Epithelial cell of proximal tubule (primary cell): ENCODE measurements at regions not wholly inside any gene's neighbourhood (a gene's known extent, or its start where the extent isn't known, plus 50 kb on each side); places are given as distances from the start of the nearest gene placed in this dataset.
"Not testable (repeated sequence)": the region's sequence is repeated elsewhere in the genome, so short reads cannot be mapped to it uniquely, and the experiment has no call there.

Source experiments
- DNase-seq: peaks from one replicate; pipeline ENCODE4 v3.0.0-alpha.2; 2011; ENCODE audit warnings: low read depth
- H3K4me3 ChIP-seq: 2 replicates; pipeline ENCODE4 v1.5.1; 2011; ENCODE audit warnings: low read depth, mild to moderate bottlenecking, low read length
- TF ChIP-seq, protein P1 (sequence below): conservative IDR thresholded peaks from 2 replicates; pipeline ENCODE4 v1.5.1; 2012; ENCODE audit warnings: low read depth, mild to moderate bottlenecking, low read length

DNA sequence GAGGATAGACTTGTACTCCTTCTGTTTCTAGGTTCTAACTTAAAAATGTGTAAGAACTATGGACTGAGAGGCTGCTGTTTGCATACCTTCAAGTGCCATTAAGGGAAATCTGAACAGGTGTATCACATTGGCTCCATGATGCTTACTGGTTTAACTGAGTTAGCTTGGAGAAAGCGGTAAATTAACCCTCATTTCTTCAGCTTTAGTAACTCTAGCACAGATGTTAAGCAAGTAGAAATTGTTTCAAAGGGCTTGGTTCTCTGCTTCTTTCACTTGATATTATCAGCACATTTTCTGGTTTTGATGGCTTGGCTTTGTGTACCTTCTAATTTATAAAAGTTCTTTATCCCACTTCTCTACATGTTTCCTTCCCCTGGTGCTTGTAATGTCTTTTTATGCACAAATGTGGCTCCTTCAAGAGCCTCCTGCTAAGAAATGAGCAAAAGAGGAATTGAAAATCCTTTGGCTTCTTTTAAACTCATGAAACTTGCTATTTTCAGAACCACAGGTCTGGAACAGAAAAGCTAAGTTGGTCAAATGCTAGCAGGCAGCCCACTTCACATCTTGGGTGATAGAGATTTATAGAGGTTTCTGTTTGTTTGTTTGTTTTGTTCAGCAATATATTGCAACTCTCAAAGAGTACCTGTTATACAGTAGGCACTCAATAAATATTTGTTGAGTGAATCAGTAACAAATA is 249.9 kb upstream of the THUMPD2 start:
- TF ChIP-seq, protein P1, sequence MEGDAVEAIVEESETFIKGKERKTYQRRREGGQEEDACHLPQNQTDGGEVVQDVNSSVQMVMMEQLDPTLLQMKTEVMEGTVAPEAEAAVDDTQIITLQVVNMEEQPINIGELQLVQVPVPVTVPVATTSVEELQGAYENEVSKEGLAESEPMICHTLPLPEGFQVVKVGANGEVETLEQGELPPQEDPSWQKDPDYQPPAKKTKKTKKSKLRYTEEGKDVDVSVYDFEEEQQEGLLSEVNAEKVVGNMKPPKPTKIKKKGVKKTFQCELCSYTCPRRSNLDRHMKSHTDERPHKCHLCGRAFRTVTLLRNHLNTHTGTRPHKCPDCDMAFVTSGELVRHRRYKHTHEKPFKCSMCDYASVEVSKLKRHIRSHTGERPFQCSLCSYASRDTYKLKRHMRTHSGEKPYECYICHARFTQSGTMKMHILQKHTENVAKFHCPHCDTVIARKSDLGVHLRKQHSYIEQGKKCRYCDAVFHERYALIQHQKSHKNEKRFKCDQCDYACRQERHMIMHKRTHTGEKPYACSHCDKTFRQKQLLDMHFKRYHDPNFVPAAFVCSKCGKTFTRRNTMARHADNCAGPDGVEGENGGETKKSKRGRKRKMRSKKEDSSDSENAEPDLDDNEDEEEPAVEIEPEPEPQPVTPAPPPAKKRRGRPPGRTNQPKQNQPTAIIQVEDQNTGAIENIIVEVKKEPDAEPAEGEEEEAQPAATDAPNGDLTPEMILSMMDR = no peak
- no peak for DNase-seq
- H3K4me3 ChIP-seq = no peak overlapping the region

DNA sequence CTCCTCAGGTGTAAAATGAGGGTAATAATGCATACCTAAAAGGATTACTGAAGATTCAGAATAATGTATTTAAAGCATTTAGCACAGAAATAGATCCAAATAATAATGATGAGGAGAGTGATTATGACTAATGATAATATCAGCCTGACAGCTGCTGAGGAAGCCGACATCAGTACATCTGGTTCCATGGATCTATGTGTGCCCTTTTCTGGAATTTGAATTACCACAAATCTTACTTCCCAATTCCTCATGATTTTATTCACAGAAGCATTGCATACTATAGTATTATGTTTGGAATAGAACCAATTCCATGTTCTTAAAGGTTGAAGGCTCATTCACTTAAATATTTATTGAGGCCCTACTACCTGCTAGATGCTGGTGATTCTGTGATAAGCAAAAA is 248.9 kb upstream of the THUMPD2 start:
- no peak overlapping the region for H3K4me3 ChIP-seq
- TF ChIP-seq, protein P1 = no peak
- DNase-seq = no peak

DNA sequence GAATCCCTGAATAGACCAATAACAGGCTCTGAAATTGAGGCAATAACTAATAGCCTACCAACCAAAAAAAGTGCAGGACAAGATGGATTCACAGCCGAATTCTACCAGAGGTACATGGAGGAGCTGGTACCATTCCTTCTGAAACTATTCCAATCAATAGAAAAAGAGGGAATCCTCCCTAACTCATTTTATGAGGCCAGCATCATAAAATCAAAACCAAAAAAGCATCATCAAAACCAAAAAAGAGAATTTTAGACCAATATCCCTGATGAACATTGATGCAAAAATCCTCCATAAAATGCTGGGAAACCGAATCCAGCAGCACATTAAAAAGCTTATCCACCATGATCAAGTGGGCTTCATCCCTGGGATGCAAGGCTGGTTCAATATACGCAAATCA is 246.2 kb upstream of the THUMPD2 start:
- H3K4me3 ChIP-seq, DNase-seq: not testable (repeated sequence)

DNA sequence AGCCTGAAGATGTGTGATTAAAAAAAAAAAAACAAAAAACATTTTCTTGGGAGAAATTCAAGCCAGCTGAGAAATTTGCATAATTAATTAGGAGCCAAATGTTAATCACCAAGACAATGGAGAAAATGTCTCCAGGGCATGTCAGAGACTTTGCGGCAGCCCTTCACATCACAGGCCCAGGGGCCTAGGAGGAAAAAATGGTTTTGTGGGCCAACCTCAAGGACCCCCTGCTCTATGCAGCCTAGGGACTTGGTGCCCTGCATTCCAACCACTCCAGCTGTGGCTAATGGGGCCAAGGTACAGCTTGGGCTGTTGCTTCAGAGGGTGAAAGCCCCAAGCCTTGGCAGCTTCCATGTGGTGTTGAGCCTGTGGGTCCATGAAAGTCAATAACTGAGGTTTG is 241.9 kb upstream of the THUMPD2 start:
- no peak for DNase-seq
- H3K4me3 ChIP-seq = no peak overlapping the region
- TF ChIP-seq, protein P1 = no peak

DNA sequence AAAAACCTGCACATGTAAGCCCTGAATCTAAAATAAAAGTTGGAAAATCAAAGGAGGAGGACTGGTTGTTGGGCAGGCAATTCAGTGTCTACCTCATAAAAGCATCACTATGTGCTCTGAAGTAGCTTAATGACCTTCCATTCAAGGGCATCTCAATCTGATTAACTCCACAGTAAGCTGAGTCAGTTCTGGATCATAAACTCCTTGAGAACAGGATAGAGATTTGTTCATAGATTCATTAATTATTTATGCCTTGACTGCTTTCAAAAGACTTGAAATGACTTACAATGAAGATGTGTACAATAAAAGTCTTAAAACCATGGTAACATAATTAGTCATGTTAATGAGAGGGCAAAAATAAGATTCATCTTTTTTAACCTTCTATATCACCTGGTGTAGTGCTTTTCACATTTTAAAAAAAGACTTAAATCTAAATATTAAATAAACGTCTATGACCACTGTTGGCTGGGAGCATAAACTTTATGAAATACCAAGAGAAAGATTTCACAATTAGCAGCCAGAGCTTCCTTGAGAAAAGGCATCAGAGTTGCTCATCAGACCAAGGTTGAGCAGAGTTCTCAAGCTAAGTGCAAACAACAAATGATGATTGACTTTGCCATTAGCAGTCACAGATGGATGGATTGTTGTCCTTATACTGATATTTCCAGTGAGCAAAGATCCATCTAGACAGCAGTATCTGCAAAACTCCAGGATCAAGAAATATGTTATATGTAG is 237.3 kb upstream of the THUMPD2 start:
- TF ChIP-seq, protein P1 = no peak
- peak; percentile 26 for DNase-seq
- H3K4me3 ChIP-seq = no peak overlapping the region

DNA sequence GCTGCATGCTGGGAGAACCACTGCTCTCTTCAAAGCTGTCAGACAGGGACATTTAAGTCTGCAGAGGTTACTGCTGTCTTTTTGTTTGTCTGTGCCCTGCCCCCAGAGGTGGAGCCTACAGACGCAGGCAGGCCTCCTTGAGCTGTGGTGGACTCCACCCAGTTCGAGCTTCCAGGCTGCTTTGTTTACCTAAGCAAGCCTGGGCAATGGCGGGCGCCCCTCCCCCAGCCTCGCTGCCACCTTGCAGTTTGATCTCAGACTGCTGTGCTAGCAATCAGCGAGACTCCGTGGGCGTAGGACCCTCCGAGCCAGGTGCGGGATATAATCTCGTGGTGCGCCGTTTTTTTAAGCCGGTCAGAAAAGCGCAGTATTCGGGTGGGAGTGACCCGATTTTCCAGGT is 234.9 kb upstream of the THUMPD2 start:
- not testable (repeated sequence) for DNase-seq, H3K4me3 ChIP-seq

DNA sequence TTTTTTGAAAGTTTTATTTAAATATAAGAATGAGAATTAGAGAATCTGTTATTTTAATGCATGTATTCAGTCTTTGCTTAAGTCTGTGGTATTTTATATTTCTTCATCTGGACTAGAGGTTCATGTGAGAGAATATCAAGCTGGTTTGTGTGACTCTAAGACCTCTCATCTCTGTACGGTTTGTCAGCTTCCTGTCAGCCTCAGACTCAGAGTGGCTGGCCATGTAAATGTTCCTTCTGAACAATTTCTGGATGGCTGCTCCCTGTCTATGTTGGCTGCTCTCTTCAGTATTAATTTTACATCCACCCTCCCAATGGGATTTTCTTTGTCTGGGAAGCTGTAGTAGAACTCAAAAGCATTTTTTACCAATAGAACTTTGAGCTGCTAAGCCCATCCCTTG is 225.3 kb upstream of the THUMPD2 start:
- DNase-seq = no peak
- H3K4me3 ChIP-seq = no peak overlapping the region
- TF ChIP-seq, protein P1 = no peak

DNA sequence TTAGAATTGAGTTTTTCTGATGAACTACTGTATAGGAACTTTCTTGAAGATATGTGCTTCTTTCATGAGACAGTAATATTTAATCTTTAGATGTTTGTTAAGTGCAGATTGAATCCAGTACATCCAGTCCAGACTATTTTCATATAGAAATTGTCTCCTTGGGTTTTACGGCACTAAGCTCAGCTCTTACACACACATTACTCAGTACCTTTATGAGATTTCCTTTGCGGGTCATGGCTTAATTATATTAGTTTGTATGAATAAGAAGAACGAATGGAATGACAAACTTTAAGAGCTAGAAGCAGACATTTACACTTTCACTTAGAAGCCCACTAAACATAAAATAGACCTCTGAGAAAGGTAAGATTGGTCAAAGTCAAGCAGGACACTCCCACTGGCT is 223.3 kb upstream of the THUMPD2 start:
- no peak overlapping the region for H3K4me3 ChIP-seq
- DNase-seq = no peak
- TF ChIP-seq, protein P1 = no peak
